HG03520 (cell line): ENCODE measurements at regions not wholly inside any gene's neighbourhood (a gene's known extent, or its start where the extent isn't known, plus 50 kb on each side); places are given as distances from the start of the nearest gene placed in this dataset.

Source experiments
- ATAC-seq: cut with Tn5 transposase; IDR thresholded peaks from one replicate; pipeline ENCODE4 v1.9.1; 2021; ENCODE audit warnings: mild to moderate bottlenecking, moderate library complexity; ENCODE audit not compliant: unreplicated experiment

- no peak for ATAC-seq
Measured at GRCh38 chr20:24789877-24790276, 159.2 kb upstream of the CST7 start.

DNA sequence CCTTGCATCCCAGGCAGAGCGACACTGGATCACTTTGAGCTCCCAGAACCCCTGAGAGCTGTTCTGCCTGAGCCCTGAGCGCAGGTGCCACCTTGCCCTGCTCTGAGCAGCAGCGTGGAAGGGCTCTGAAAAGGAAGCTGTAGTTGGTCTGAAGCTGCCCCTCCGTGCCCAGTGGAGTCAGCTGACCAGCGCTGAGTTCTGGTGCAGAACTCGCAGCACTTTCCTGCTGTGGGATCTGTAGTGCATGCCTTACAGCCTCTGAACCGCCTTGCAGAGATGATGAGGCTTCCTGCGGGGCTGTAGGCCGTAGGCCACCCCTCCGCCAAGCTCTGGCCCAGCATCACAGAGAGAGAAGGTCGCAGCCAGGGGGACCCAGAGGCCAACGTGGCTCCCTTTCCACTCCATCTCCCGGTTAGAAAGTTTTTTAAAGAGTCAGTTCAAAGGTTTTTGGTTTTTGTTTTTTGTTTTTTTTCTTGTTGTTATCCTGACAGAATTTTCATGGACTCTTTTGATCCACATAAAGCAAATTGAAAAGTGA, 158.3 kb upstream of the CST7 start:
- no peak for ATAC-seq

- no peak for ATAC-seq
Measured at GRCh38 chr20:24791953-24792352, 157.1 kb upstream of the CST7 start.

GRCh38 chr20:24792641-24793495, 156.2 kb upstream of the CST7 start:
- ATAC-seq, result no peak

GRCh38 chr20:24795436-24795835, 153.6 kb upstream of the CST7 start:
- ATAC-seq, result no peak

DNA sequence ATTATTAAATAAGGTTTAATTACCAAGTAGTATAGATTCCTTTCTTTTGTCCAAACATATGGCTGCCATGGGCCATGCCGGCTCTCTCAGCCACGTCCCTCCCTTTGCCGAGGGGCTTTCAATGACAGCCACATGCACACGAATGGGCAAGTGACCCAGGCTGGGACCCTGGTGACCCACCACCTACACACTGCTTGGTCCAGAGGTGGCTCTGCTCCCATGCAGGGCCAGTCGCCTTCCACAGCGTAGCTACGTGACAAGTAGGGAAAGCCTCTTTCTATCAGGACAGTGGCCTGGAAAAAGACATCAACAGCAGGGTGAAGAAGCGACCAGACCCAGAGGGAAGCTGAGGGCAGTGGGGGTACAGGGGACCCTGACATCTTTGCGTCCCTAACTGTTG, 152.8 kb upstream of the CST7 start:
- ATAC-seq, result no peak

DNA sequence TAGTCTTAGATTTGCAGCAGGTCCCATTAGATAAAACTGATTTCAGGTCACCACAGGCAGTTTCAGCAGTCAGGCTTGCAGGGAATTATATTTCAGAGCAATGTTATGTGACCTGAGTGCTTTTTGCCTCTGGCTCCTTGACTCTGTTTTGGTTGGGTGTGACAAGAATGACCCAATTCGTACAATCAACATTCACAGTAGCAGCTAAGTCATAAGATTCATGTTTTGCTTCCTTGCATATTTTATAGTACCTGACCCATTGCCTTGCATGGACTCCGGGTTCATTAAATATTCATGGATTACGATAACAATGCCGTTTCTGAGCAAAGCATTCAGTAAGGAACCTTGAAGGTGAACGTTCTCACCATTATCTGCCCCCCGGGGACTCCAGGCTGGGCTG, 152.0 kb upstream of the CST7 start:
- ATAC-seq, result no peak

DNA sequence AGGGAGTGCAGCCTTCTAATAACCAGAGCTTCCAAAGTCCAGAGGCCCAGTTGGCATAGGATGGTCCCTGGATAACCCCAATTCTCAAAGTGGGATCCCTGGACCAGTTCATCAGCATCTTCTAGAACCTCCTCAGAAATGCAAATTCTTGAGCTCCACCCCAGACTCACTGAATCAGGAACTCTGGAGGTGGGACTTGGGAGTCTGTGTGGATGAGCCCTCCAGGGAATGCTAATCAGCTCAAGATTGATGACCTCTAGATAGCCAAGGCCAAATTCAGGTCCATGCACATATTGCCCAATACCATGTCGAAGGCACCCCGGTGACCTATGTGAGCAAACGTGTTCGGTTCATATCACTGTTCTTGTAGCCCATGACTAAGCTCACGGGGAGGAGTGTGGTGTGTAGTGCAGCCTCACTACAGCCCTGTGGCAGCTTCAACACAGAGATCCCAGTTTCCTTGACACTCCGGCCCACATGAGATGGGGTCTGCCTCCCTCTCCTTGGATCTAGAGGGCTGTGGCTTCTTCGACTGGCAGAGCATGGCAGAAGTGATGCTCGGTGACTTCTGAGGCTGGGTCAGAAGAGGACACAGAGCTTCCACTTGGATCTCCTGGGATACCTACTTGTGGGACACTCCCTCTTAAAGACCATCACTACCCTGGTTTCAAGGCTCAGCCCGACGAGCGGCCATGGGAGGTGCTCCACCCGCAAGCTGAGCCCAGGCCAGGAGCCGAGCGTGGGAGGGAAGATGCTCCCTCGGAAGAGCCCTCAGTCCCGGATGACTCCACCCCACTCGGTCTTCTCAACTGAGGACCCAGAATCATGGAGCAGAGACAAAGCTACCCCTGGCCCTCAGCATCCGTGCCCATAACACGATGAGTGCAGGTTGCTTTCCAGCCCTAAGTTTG, 151.1 kb upstream of the CST7 start:
- ATAC-seq, result no peak

GRCh38 chr20:24798930-24799705, 150.0 kb upstream of the CST7 start:
- no peak for ATAC-seq

- ATAC-seq, result no peak
Measured at GRCh38 chr20:24799971-24800580, 149.0 kb upstream of the CST7 start.

- no peak for ATAC-seq
Measured at GRCh38 chr20:24802286-24802820, 146.7 kb upstream of the CST7 start.

GRCh38 chr20:24804481-24805206, 144.4 kb upstream of the CST7 start:
- no peak for ATAC-seq

DNA sequence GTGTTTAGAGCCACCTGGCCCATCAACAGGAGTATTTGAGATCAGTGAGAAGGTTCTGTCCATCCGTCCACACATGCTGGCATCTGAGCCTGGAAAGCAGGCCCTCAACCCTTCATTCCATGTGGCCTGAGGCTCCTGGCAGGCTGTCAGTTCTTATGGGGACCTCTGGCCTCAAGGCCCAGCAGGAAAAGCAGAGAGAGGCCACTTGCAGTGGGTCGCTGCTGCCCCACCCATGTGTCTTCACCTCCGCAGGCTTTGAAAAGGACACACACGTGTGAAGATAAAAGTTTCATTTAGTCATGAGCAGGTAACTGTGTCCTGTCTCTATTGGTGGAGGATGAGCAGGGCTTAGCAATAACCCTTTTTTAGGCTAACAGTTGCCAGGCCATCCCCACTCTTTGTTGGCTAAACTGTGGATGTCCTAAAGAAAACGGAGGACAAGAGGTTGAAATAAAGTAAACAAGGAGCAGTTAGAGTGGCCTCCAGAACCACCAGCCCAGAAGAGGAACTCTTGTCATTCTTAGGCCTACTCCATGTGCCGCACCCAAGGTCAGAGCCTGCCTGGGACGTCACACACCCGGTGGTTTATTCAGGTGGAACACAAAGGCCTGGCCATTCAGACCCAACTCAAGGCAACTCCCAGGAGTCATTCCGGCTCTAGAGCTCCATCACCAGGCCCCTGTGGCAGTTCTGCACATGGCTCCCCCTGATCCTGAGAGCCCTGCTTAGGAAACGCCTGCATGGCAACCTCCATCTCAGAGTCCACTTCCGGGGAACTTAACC, 143.4 kb upstream of the CST7 start:
- ATAC-seq, result no peak

- ATAC-seq, result no peak
Measured at GRCh38 chr20:24806705-24807676, 142.1 kb upstream of the CST7 start.

- no peak for ATAC-seq
Measured at GRCh38 chr20:24808616-24809015, 140.5 kb upstream of the CST7 start.

DNA sequence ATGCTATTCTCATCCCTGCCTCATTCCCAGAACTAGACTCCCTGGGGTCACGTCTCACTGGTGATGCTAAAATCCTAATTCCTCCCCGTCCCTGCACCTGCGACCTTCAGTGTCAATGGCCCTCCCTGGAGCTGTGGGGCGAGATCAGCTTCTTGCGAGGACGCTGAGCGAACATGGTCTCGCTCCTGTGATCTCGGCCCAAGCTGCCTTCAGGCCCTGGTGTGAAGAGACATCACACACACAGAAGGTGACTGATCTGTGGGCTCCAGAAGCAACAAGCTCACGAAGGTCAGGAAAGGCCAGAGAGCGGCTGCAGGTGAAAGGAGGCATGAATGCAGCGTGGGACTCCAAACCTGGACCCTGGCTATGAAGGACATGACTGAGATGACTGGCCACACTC, 139.5 kb upstream of the CST7 start:
- ATAC-seq, result no peak

GRCh38 chr20:24810676-24811407, 138.2 kb upstream of the CST7 start:
- no peak for ATAC-seq
